Stimulated activated CD4-positive, alpha-beta T cell treated with anti-CD3 and anti-CD28 coated beads, Interleukin-12 subunit alpha, Interleukin-12 subunit beta, amount 100 ng/mL, for 48 hours (primary cell): ENCODE measurements at regions not wholly inside any gene's neighbourhood (a gene's known extent, or its start where the extent isn't known, plus 50 kb on each side); places are given as distances from the start of the nearest gene placed in this dataset.
"Not testable (repeated sequence)": the region's sequence is repeated elsewhere in the genome, so short reads cannot be mapped to it uniquely, and the experiment has no call there.

ENCODE experiments used
- DNase-seq, 3 donors: peaks; one replicate each; pipeline ENCODE4 v3.0.0-alpha.2; 2020; ENCODE audit warnings: low read depth in 2 of 3, low spot score in 1 of 3

DNA sequence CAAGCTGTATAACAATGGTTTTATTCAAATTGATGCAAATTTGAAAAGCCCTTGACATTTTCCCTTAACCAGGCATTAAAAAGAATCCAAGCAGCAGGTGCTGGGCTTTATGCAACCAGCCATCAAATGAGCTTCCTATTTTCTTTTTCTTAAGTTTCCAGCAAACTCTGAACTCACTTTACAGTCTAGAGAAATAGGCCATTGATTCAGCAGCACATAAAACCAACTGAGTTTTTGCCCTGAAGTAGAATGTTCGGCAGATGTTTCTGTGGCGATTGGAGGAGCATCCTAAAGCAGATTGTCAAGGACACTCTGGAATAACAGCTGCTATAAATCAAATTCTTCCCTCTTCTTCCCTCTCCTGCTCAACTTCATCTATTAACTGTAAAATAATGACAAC, 582.8 kb upstream of the CPEB2 start:
- DNase-seq, result no peak

DNA sequence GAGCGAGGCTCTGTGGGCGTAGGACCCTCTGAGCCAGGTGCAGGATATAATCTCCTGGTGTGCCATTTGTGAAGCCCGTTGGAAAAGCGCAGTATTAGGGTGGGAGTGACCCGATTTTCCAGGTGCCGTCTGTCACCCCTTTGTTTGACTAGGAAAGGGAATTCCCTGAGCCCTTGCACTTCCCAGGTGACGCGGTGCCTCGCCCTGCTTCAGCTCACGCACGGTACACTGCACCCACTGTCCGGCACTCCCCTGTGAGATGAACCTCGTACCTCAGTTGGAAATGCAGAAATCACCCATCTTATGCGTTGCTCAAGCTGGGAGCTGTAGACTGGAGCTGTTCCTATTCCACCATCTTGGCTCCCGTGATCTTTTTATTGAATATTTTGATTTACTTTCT, 576.0 kb upstream of the CPEB2 start:
- DNase-seq, result not testable (repeated sequence)

DNA sequence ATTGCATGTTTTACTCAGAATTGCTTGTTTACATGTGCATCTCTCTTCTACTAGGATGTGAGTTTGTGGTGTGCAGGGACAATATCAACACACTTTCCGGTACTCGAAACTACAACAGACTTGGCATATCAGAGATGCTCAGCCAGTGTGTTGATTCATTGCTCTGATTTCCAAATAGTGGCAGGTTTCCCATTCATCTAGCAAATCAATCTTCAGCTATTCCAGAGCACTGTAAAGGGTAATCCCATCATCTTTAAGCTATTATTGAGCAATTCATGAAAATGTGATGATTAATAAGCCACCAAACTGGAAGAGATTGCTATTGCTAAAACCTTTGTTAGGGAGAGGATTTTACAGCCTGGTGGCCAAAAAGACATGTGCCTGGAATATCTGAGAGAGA, 574.2 kb upstream of the CPEB2 start:
- no peak for DNase-seq

DNA sequence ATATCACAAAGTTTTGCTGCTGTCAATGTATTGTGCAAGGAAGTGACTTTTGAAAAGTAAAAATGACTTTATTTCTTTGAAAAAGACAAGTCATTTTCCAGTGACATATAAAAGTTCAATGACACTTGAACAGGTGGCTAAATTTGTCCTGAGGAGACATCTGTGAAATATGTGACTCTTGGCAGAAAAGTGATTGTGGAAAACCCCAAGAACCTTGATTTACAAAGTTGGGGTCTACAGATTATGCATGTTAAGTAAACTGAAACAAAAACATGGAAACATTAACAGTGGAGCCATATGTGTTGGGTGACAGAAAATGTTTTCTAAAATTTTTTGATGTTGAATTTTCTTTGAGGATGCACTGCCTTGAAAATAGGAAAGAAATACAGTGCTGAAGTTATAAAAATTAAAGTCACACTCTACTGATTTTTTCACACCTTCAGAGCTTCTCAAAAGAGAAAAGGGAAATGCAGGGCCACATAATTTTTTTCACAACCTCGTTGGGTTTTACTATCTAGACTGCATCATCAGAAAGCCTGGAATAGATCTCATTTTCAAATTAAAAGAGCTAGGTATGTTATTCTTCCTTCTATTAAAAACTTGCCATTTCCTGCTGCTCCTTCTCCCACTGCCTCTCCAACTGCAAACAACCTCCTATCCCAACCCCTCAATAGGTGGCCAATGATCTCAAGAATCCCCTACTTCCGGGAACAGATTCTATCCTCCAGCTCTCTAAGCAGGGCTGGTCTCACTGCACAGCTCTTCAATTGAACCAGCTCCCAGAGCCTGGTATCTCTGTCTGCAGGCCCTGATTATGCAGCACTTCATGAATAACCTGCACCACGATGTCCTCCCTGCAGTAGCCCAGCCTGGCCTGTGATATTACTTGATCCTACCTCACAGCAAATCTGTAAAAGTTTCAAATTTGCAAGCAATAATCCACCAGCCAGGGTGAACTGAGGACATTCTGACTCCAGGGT, 570.8 kb upstream of the CPEB2 start:
- no peak for DNase-seq

DNA sequence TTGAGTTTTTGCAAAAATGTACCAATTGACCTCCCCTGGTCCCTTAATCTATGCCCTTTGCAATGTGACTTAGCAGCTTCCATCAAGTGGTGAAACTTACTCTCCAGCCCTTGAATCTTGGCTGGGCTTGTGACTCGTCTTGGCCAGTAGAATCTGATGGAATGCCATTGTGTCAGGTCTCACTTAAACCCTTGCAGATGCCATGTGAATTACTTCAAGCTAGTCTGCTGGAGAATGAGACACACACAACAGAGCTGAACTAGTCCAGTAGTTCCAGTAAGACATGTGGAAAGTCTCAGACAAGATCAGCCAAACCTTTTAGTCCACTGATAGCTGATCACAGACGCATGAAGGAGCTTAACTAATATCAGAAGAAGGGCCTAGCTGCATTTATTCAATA, 567.8 kb upstream of the CPEB2 start:
- no peak for DNase-seq

DNA sequence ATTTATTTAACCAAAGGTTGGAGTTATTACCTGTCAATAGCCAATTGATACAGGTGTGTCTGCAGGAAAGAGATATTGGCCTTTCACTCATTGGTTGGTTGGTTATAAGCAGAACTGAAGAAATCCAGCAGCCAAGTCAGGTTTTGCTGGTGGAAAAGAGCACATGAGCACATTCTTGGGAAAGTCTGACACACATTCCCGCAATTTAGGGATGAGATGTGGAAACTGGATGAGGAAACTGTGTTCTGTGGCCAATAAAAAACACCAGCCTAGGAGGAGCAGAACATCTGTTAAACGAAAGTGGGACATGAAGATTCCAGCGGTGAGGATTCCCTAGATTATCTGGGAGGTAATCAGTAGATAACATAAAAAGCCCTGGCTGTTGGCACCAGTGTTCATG, 567.4 kb upstream of the CPEB2 start:
- DNase-seq, result no peak

DNA sequence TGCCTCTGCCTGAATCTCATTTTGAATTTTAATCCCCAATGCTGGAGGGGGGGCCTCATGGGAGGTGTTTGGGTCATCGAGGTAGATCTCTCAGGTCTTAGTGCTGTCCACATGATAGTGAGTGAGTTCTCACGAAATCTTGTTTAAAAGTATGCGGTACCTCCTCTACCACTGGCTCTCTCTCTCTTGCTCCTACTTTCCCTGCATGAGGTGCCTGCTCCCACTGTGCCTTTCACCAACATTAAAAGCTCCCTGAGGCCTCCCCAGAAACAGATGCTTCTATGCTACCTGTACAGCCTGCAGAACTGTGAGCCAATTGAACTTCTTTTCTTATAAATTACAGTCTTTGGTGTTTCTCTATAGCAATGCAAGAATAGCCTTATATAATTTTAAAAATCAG, 560.7 kb upstream of the CPEB2 start:
- no peak for DNase-seq

DNA sequence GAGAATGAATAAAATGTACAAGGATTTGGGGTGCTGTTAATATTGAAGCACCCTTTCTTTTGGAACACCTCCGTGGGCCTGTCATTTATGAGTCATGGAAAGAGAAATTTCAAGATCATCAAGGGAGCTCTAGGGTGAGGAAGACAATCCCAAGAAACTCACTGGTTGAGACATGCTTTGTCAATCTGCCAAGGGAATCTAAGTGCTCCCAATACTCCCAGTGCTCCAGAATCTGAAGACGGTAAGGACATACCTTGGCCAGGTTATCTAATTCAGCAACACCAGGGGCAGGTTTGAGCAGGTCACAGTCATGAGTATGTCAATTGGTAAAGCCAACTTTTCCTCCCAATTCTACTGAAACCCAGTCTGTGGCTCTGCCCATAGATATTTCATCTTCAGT, 556.4 kb upstream of the CPEB2 start:
- DNase-seq, result no peak

DNA sequence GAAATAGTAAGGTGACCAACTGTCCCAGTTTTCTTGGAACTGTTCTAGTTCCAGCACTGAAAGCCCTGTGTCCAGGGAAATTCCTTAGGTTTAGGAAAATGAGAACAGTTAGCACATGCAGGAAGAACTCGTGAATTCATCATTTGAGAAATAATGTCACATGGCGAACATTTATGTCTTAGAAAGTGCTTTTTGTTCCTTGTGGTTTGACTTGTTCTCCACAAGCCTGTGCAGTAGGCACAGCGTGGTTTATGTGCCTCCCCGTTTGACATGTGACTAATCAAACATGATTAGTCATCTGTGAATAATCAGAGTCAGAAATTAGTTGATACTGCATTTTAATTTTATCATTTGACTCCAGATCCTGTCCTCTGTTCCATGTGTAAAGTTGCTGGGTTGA, 556.0 kb upstream of the CPEB2 start:
- DNase-seq, result no peak

DNA sequence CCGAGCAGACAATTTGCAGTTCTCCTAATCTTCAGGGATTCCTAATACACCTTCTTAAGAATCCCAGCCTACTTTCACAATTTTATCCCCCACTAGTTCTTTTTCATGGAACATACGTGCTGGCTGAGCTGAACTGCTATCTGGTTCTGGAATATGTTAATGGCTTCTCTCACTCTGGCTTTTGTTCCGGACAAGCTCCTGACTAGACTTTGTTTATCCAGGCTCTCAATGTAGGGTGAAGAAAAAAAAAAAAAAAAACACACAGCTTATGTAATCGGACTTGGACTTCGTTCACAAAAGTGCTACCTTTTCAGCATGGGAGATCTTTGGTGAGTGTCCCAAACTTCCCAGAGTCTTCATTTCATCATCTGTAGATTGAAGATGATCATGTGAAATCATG, 555.4 kb upstream of the CPEB2 start:
- DNase-seq, result no peak

DNA sequence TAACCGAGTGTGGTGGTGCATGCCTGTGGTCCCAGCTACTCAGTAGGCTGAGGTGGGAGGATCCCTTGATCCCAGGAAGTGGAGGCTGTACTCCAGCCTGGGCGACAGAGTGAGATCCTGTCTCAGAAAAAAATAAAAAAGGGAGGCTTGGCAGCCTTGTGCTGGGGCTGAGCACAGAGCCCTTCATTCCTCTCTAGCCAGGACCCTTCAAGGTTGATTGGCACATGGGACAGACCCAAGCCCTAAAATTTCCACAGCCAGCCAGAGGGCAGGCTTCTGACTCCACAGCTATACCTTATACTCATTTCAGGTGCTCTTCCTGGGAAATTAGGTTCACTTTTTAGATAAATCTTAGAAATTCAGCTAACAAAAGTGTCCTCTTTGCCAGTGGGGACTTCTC, 553.0 kb upstream of the CPEB2 start:
- DNase-seq, result no peak

DNA sequence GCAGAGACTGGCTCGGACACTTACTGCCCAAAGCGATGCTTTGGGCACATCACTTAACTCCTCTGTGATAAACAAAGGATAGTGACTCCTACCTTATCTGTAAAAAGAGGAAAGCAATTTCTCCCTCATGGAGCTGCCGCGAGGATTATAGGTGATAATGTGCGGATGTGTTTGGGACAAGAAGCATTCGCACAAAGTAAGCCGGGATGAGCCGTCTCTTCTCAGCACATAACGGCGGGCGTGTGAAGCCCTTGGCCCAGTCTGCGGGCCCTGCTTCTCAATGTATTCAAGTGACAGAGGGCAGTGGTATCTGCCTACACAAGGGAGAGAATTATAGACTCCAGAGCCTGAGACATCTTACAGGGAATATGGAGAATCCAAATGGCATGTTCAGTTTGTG, 550.3 kb upstream of the CPEB2 start:
- no peak for DNase-seq

DNA sequence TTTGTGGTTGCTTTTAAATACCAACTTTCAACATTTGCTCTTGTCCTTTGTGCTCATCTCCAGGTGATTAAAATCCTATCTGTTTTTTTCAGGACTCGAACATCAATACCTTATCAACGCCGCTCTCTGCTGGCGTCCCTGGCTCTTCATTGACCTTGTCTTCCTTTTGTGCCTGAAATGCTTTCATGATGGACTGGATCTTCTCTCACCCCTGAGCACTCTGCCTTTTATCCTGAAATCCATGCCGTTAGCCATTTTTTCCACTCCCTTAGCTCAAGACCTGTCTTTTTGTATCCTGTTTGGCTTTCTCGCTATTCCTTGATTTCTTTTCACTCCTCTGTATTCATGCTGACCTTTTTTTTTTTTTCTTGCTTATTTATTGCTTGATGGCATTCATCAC, 549.5 kb upstream of the CPEB2 start:
- no peak for DNase-seq

DNA sequence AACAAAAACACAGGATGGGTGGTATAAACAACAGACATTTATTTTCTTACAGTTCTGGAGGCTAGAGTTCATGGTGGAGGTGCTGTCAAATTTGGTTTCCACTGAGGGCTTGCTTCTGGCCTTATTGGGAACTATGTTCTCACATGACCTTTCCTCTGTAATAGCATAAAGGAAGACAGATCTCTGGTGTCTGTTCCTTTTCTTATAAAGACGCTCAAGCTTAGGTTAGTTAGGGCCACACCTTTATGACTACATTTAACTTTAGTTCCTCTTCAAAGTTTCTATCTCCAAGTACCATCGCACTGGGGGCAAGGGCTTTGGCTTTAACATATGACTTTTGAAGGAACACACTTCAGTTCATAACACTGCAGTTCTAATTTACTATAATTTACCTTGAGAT, 543.8 kb upstream of the CPEB2 start:
- DNase-seq, result no peak

DNA sequence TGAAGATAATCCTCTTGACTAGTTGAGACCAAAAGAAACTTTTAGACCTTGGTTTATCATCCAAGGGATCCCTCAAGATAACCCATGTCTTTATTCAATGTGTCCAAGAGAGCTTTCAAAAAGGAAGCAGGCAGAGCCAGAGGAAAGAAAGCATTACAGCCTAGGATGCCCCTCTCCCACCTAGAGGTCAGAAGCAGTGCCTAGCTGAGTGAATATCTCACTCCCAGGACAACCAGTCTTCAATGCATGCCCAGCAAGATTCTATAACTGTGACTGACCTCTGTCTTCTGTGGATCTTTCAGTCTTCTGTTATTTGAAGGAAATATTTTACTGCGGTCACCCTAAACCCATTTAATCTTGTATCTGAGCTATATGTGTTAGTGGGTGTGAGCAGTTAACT, 537.2 kb upstream of the CPEB2 start:
- DNase-seq, result no peak

DNA sequence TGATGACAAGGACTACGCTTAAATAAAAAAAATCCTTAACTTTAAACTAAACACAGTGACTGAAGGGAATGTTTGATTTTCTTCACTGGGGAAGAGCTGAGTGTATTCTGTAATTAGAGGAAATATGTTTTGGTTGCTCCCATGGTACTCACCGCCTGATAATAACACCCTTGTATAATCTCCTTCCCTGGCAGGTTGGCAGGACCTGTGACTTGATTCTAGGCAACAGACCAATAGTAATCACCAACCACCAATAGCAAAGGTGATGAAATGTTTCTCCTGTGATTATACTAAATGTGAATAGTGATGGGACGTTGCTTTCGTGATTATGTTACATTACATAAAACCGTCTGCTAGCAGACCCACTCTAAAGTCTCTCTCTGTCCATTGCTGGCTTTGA, 536.8 kb upstream of the CPEB2 start:
- DNase-seq, result no peak

DNA sequence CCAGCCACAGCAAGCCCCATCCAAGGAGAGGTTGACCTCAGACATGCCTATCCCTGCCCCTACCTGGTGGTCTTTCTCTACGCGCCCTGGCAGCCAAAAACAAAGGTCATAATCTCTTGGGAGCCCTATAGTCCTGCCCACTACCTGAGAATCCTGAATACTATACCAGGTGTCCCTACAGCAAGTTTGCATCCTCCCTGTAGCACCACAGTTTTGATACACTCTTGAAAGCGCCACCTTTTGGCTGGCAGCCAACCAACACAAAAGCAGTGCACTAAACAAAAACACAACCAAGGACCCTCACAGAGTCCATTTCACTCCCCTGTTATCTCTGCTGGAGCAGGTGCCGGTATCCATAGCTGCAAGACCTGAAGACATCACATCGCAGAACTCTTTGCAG, 523.8 kb upstream of the CPEB2 start:
- no peak for DNase-seq

DNA sequence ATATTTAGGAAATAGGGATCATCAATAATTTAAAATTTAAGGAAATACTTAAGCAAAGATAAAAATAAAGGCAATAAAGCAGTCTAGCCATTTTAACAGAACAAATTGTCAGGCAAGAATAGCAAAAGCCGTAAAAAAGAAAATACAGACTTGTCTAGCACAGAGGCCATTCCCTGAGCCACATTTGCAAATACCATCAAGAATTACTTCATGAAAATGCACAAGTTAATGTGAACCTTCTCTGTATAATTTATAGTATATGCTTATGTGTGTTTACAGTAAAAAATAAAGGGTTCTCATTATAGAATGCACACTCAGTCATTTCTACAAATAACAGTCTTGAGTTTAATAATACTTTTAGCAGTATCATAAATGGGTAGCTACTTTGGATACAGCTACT, 505.9 kb upstream of the CPEB2 start:
- no peak for DNase-seq

DNA sequence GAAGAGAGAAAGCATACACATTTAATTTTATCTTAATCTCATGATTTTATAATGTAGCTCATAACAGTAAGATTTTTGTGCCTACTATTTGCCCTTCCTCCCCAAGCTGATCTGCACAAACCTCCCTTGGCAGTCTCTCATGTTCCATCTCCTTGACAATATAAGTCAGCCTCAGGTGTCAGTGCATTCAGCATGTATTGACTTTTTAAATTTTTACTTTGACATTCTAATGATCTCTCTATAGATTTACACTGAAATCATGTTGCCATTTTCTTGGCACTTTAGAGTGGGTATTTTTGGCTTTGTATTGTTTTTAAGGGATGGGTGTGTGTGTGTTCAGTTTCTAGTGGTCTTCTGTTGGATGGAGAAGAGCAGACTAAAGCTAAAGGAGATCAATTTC, 505.3 kb upstream of the CPEB2 start:
- no peak for DNase-seq

DNA sequence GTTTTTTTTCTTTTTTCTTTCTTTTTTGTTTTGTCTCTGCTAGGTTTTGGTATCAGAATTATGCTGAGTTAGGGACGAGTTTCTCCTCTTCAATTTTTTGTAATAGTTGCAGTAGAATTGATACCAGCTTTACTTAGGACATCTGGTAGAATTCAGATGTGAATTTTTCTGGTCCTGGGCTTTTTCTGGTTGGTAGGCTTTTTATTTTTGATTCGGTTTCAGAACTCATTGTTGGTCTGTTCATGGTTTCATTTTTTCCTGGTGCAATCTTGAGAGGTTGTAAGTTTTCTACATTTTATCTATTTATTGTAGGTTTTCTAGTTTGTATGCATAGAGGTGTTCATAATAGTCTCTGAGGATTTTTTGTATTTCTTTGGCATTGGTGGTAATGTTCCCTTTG, 498.1 kb upstream of the CPEB2 start:
- no peak for DNase-seq

DNA sequence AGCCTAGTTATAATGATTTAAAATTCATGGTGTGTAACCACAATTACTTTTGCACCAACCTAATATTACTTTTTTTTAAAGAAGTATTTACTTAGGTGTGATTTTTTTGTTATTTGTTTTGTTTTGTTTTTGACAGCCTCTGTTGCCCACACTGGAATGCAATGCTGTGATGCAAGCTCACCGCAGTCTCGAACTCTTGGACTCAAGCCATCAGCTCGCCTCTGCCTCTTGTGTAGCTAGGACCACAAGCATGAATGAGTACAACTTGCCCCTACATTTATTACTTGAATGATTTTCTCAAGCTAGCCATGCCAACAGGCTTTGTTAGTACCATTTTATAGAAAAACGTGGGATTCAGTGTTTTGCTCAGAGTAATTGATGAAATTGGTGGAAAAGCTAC, 488.8 kb upstream of the CPEB2 start:
- no peak for DNase-seq

DNA sequence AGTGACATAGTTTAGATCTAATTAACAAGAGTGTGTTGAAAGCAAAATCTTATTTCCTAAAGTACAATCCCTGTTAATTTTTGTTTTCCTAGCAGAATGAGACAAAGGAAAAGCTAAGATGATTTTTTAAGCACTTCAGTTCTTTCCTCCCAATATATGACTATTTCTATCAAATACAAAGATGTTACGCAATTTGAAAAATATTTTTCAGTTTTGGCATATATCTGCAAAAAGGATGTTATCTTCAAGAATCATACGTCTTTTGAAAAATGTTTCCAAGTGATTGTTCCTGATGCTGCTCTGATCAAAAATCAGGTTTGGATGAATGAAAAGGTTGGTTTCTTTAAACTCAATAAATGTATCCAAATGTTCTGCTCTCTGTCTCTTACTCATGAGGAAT, 486.7 kb upstream of the CPEB2 start:
- DNase-seq, result no peak

DNA sequence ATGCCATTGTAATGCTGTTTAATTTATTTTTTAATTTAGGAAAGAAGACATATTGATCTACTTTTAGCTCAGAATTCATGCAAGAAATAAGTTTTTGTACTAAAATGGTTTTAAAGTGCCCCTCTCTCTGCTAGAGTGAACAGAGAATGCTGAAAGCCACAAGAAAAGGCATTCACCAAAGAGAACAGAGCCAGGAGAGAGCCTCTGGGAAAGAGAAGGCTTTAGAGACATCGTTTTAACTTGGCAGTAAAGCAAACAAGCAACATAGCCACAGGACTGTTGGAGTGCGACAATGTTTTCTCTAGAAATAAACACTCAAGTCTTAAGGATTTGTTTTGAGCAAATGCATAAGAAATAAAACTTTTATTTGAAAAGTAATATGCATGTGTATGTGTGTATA, 484.1 kb upstream of the CPEB2 start:
- no peak for DNase-seq
